ENCODE measurements at regions not wholly inside any gene's neighbourhood (a gene's known extent, or its start where the extent isn't known, plus 50 kb on each side); places are given as distances from the start of the nearest gene placed in this dataset.

- TF ChIP-seq CTCF (conservative IDR thresholded peaks at IDR 0.05; ENCODE audit: low read depth in 2 of 2) (no peak), POLR2AphosphoS5 (IDR thresholded peaks at IDR 0.05; ENCODE audit: low read depth) (no peak), REST (IDR thresholded peaks at IDR 0.05; ENCODE audit: unreplicated experiment) (no peak), EZH2phosphoT487 (IDR thresholded peaks at IDR 0.05; ENCODE audit: unreplicated experiment) (no peak), CREB1 (CRISPR knock-in tag; IDR thresholded peaks at IDR 0.05; ENCODE audit: low read depth) (no peak), STAT1 (IDR thresholded peaks at IDR 0.05; ENCODE audit: unreplicated experiment) (no peak), EZH2 (IDR thresholded peaks at IDR 0.05; ENCODE audit: low read depth, unreplicated experiment) (no peak), NANOG (IDR thresholded peaks at IDR 0.05; ENCODE audit: borderline replicate concordance) (no peak), JUNB (IDR thresholded peaks at IDR 0.05; ENCODE audit: unreplicated experiment) (no peak), ZNF114 (CRISPR knock-in tag; IDR thresholded peaks at IDR 0.05) (no peak), ZNF331 (CRISPR knock-in tag; IDR thresholded peaks at IDR 0.05; ENCODE audit: low read depth) (no peak), ETS1 (IDR thresholded peaks at IDR 0.05) (no peak)
These were observed 1281.7 kb upstream of the CELF4 start for GRCh38 chr18:38847326-38847725.

All from GM23338 (cell line).